ENCODE measurements at regions not wholly inside any gene's neighbourhood (a gene's known extent, or its start where the extent isn't known, plus 50 kb on each side); places are given as distances from the start of the nearest gene placed in this dataset.

DNA sequence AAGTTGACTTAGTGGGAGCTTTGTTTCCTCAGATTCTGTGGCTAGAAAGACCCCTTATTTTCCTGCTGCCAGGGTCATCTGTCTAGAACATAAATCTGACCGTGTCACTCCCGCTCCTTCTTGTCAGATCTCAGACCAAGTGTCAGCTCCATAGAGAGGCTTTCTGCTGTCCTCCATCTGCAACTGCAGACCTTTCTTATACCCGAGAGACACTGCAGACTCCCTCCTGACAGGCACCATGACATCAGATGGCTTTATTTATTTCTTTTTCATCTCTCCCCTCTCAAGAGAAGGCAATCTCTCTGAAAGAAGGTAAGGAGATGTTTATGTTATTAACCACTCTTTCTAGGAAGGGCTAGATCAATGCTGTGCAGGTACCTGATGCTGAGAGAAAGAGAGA, 726.5 kb downstream of the UQCRFS1 start:
- DNase-seq (ENCODE audit: low read depth in 2 of 2) = no peak

DNA sequence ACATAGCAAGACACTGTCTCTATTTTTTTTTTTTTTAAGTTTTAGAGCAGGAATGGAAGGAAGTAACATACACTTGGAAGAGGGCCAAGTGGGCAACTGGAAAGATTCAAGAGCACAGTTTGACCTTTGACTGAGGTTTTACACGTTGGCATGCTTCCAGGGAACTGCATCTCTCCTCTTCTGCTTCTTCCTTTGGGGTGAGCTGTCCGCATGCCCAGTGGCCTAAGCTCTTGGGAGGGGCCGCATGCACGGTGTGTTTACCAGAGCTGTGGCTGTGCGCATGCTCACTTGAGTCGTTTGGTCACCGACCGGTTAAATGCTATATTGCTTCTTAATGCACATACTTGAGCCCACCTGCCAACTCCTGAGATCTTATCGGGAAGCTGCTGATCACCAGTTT, 727.7 kb downstream of the UQCRFS1 start:
- no peak for DNase-seq (ENCODE audit: low read depth in 2 of 2)

DNA sequence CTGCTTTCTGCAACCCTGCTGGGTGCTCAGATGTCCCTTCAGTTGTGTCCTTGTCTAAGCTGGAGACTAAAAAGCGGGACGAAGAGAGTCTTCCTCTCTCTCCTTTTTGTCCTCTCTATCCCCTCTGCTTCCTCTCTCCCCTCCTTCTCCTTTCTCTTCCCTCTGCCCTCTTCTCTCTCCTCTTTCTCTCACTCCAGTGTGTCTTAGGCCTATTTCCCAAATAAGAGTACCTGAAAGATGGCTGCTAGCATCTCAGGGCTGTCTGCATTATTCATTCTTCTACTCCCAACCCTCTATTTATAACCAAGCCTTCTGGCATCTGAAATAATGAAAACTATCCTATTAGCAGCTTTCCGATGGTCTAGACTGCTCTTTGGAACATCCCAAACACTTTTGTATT, 729.8 kb downstream of the UQCRFS1 start:
- no peak for DNase-seq (ENCODE audit: low read depth in 2 of 2)

DNA sequence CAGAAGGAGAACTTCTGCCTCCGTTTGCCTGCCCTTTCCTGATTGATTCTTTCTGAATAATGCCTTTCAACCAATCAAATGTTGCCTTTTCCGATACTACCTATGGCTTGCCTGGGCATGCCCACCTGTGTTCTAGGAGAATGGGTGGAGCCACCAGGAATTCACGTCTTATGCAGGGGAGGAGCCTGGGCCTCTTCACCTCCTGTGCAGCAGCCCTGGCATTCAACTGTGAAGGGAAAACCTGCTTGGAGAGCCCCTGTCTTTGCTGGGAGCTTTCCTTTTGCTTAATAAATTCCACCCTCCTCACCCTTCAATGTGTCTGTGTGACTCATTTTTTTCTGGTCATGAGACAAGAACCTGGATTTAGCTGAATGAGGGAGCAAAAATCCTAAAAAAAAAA, 730.7 kb downstream of the UQCRFS1 start:
- no peak for DNase-seq (ENCODE audit: low read depth in 2 of 2)

DNA sequence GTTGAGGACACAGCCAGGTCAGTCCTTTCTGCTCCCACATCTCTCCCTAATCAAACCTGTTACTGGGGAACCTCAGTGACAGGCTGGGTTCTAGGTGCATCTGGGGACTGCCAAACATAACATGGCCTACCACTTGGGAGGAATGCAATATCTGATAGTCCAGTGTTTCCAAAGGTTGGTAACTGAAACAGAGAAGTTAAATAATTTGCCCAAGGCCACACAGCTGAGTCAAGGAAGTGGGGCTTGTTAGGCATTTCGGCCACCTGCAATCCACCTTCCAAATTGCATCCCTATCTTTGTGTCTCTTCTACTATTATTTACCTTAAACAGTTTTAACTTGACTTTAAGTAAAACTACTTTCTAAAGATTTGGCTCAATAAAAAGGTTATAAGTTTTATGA, 731.3 kb downstream of the UQCRFS1 start:
- no peak for DNase-seq (ENCODE audit: low read depth in 2 of 2)

DNA sequence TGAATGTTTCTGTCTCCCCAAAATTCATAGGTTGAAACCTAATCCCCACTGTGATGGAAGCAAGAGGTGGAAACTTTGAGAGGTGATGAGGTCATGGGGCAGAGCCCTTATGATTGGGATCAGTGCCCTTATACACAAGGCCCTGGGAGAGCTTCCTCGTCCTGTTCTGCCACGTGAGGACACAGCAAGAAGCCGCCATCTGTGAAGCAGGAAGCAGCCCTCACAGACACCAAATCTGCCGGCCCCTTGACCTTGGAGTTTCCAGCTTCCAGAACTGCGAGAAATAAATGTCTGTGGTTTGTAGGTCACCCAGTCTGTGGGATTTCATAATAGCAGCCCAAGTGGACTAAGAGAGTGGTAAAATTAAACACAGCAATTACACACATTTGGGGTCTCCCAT, 737.4 kb downstream of the UQCRFS1 start:
- no peak for DNase-seq (ENCODE audit: low read depth in 2 of 2)

DNA sequence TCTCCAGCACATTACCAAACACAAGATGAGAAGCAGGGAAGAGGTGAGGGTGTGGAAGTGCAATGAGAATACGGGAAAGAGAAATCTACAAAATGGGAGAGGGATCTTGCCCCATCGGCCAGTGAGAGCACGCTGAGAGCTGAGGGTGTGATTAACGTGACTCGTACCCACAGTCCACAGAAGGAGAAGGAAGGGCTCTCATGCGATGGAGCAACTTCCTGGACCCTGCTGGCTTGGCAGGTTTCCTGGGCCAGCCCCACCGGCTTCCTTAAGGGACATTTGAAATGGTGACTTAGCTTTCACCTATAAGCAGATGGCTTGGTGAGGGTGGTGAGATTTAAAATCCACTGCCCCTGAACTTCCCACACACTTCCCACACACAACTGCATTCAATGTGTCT, 740.1 kb downstream of the UQCRFS1 start:
- DNase-seq (ENCODE audit: low read depth in 2 of 2) = no peak

- DNase-seq (ENCODE audit: low read depth in 2 of 2) = no peak
Measured at GRCh38 chr19:28471731-28472510, 741.0 kb downstream of the UQCRFS1 start.

- DNase-seq (ENCODE audit: low read depth in 2 of 2) = no peak
Measured at GRCh38 chr19:28469544-28469943, 743.4 kb downstream of the UQCRFS1 start.

DNA sequence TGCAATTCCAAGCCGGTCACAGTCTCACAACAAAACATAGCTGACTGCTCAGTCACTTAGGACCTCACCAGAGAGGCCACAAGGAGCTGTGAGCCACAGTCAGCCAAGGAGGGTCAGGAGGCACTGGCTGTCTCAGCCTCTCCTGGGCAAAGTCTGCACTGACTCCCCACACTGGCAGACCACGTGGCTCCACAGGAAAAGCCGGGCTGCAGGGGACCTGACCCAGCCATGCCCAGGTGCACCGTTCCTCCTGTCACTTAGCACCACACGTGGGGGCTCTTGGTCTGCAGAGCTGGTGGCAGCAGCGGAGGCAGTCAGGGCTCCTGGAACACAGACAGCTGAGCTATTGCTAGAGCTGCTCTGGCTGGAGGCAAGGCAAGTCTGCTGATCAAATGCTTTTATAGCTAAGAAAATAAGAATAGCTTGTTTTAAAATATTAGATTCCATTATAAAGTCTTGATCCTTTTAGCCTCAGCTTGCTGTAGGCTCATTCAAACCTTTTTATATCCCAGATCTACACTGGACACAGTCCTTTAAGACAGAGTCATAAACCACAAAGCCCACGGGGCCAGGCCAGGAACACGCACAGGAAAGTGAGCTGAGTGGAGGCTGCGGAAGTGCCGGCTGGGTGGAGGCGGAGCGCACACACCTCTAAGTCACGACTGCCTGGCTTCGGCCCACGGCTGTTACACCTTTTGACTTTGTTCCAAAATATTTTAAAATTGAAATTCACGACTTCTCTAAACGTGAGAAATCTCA, 744.1 kb downstream of the UQCRFS1 start:
- no peak for DNase-seq (ENCODE audit: low read depth in 2 of 2)

DNA sequence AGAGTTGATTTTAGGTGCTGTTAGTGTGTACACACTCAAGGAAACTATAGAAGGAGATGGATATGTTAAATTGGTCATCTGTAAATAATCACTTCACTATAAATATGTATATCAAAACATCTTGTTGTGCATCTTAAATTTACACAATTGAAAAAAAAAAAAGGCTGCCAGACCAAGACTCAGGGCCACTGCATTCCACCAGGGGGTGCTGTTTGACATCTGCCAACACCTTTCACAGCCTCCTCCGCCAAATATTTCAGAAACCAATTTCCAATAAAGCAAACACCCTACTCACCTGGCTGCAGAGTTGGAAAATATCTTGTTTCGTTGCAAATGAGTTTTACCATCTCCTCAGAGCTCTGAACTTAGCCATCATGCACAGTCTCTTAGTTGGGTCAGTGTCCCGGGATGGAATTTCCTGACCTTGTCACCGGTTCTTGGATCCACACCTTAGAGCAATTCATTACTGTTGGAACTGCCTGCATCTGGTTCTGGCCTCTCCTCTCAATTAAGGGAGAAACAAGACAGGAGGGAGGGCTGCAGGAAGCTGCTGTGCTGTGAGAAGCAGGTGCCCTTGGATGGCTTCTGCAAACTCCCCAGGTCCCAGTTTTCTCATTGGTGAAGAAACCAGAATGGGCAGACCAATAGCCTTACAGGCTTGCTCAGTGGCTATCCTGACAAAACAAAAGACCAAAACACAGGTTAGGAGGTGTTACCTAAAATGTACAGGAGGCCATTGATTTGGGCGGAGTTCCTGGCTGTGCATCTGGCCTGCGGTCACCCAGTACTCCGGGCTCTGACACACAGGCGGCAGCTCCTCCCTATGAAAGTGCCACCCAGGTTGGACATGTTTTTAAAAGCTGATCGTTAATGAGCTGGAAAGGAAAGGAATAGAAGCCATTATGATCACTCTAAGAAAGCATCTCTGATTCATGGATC, 746.6 kb downstream of the UQCRFS1 start:
- DNase-seq (ENCODE audit: low read depth in 2 of 2) = peak; percentile 17 to 28

DNA sequence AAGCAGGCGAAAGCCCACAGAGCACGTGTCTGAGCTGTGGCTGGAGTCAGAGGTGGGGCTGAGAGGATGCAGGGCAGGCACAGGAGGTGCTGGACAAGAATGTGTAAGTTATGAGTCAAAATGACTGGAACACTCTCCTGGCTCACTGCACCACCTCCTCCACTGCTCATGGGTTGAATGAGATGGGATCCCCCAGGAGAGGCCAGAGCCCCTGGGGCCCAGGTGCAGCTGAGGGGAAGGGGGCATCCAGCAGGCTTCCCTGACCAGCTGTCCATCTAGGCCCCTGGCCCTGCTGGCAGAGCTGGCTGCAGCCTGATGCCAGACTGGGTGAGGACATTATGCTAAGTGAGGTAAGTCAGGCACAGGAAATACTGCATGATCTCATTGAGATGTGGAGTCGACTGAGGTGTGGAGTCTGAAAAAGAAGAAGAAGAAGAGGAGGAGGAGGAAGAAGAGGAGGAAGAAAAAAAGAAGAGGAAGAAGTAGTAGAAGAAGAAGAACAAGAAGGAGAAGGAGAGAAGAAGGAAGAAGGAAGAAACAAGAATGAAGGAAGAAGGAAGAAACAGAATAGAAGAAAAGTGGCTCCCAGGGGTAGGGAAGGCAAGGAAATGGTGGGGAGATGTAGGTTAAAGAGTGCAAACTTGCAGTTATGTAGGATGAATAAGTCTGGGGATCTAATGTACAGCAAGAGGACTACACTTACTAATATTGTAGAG, 747.4 kb downstream of the UQCRFS1 start:
- no peak for DNase-seq (ENCODE audit: low read depth in 2 of 2)

DNA sequence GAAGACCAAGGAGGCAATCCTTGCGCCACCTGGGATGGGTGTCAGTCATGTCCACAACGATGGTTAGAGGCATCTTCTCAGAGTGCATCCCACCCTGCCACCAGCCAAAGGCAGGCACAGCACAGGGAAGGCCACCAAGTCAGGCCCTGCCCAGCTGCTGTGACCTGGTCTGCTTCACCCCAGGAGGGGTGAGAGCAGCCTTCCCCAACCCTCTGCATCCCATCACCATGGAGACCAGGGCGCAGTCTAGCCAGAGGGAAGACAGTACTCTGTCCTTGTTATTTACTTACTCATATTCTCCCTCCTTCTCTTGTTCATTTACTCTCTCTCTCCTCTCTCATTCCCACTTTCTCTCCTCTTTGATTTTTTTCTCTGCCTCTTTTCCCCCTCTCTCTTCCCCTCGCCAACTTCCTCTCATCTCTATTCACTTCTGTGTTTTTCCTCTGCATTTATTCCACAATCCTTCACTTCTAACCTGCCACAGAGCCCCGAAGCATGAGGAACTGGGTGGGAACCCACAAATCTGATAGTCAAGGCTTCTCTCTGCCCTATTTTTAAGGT, 749.4 kb downstream of the UQCRFS1 start:
- no peak for DNase-seq (ENCODE audit: low read depth in 2 of 2)

DNA sequence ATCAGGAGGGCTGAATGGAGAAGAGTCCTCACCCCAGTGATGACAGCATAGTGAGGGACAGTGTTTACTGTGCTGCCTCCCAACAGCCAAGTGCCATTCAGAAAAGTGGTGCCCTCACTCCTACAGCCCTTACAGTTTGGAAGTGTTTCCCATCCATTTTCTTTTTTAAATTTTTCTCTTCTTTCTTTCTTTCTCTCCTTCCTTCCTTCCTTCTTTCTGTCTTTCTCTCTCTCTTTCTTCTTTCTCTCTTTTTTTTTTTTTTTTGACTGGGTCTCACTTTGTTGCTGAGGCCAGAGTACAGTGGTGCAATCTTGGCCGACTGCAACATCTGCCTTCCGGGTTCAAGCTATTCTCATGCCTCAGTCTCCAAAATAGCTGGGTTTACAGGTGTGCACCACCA, 755.3 kb downstream of the UQCRFS1 start:
- no peak for DNase-seq (ENCODE audit: low read depth in 2 of 2)

GRCh38 chr19:28456708-28457320, 756.1 kb downstream of the UQCRFS1 start:
- no peak for DNase-seq (ENCODE audit: low read depth in 2 of 2)

GRCh38 chr19:28456252-28456651, 756.7 kb downstream of the UQCRFS1 start:
- no peak for DNase-seq (ENCODE audit: low read depth in 2 of 2)

DNA sequence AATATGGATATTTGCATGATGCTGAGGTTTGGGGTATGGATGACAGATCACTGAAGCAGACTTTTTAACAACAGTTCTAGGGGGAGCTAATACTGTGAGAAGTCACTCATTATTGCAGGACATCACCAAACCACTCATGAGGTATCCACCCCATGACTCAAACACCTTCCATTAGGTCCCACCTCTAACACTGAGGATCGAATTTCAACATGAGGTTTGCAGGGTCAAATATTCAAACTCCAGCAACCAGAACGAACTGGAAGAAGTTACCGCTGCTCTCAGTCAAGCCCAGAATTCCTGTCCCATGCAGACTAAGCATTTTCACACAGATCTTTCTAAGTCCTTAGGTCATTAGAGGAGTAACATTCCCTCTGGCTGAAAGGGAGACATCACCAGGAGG, 758.9 kb downstream of the UQCRFS1 start:
- DNase-seq (ENCODE audit: low read depth in 2 of 2) = no peak

GRCh38 chr19:28453420-28453819, 759.5 kb downstream of the UQCRFS1 start:
- no peak for DNase-seq (ENCODE audit: low read depth in 2 of 2)

DNA sequence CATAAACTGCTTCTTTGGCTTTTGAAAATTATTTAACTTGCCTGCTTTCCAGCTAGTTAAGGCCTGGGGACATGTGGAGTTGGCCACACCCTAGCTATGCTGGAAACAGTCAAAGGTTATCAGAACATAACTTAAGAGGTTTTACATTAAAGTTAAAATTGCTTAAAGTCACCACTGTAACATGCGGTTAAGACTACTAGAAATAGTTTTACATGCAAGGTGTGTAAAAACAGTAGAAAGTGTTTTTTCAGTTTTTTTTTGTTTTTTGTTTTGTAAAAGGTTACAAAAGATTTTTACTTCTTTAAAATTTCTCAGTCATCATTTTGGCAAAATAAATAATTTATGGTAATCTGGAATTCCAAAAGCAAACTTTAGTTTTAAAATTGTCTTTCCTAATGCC, 763.1 kb downstream of the UQCRFS1 start:
- no peak for DNase-seq (ENCODE audit: low read depth in 2 of 2)

- DNase-seq (ENCODE audit: low read depth in 2 of 2) = no peak
Measured at GRCh38 chr19:28446511-28446910, 766.4 kb downstream of the UQCRFS1 start.

GRCh38 chr19:28445826-28446225, 767.1 kb downstream of the UQCRFS1 start:
- no peak for DNase-seq (ENCODE audit: low read depth in 2 of 2)
